OCI-LY3 (cell line): ENCODE measurements at regions not wholly inside any gene's neighbourhood (a gene's known extent, or its start where the extent isn't known, plus 50 kb on each side); places are given as distances from the start of the nearest gene placed in this dataset.

ENCODE experiments used
- H2AFZ ChIP-seq: fragments of 200-600, 300-600 bp; shearing (Covaris generic); 2 replicates; pipeline ENCODE4 v1.6.0; 2014; ENCODE audit warnings: antibody characterized with exemption, low read depth, low read length
- H3K27ac ChIP-seq: fragments of 200-600, 300-600 bp; sonication (generic); 2 replicates; pipeline ENCODE4 v1.5.1; 2014; ENCODE audit warnings: mild to moderate bottlenecking, low read length, moderate library complexity, mixed read lengths
- H3K27me3 ChIP-seq: fragments of 200-600, 300-600 bp; sonication (generic); 2 replicates; pipeline ENCODE4 v1.6.1; 2014; ENCODE audit warnings: low read depth, low read length, mixed read lengths
- H3K36me3 ChIP-seq: fragments of 200-600, 300-600 bp; sonication (generic); replicated peaks from 2 replicates; pipeline ENCODE3; 2014; ENCODE audit warnings: low read depth, low read length, mixed read lengths
- H3K4me1 ChIP-seq: fragments of 300-600, 200-600 bp; sonication (generic); 2 replicates; pipeline ENCODE4 v1.6.1; 2014; ENCODE audit warnings: low read length, mixed read lengths
- H3K4me2 ChIP-seq: fragments of 200-600, 300-600 bp; sonication (generic); 2 replicates; pipeline ENCODE4 v1.6.1; 2014; ENCODE audit warnings: low read length, mixed read lengths
- H3K4me3 ChIP-seq: fragments of 300-600, 200-600 bp; sonication (generic); 2 replicates; pipeline ENCODE4 v1.5.1; 2014; ENCODE audit warnings: antibody characterized with exemption, mild to moderate bottlenecking, low read length, moderate library complexity
- H3K79me2 ChIP-seq: fragments of 300-600, 200-600 bp; shearing (Covaris generic); 2 replicates; pipeline ENCODE4 v1.6.1; 2014; ENCODE audit warnings: mild to moderate bottlenecking, low read length, mixed read lengths
- H3K9ac ChIP-seq: fragments of 300-600, 200-600 bp; shearing (Covaris generic); 2 replicates; pipeline ENCODE4 v1.6.0; 2014; ENCODE audit warnings: mild to moderate bottlenecking, low read length, moderate library complexity
- H3K9me3 ChIP-seq: fragments of 200-600, 300-600 bp; shearing (Covaris generic); 2 replicates; pipeline ENCODE4 v1.6.1; 2014; ENCODE audit warnings: low read length, mixed read lengths; ENCODE audit not compliant: insufficient read depth
- H4K20me1 ChIP-seq: fragments of 200-600, 300-600 bp; sonication (generic); 2 replicates; pipeline ENCODE4 v1.6.1; 2016; ENCODE audit warnings: low read length, mixed read lengths; ENCODE audit not compliant: insufficient read depth
- EZH2phosphoT487 ChIP-seq: fragments of 200-600 bp; shearing (Covaris generic); IDR thresholded peaks from 2 replicates; pipeline ENCODE4 v1.6.1; 2018; ENCODE audit warnings: antibody characterized with exemption, mixed run types, low read depth
- TF ChIP-seq, protein P1 (sequence below): fragments of 200-600, 300-600 bp; sonication (generic); IDR thresholded peaks from 2 replicates; pipeline ENCODE4 v1.5.1; 2014; ENCODE audit warnings: antibody characterized with exemption, low read length, low read depth

DNA sequence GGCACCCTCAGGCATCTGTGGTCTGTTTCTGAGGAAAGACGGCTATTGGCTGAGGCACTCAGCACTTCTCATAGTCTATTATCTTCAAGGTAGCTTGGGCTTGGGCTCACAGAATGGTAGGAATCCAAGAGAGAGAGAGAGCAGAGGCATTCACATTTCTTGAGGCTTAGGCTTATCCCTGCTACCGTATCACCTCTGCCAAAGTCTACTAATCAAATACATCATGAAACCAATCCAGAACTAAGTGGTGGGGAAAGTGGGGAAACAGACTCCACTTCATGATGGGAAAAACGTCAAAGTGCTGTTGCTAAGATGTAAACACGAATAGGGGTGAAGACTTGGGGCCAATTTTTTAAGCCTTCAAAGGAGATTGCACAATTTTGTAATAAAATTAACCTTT, 271.1 kb upstream of the SEMA3D start:
- TF ChIP-seq, protein P1, sequence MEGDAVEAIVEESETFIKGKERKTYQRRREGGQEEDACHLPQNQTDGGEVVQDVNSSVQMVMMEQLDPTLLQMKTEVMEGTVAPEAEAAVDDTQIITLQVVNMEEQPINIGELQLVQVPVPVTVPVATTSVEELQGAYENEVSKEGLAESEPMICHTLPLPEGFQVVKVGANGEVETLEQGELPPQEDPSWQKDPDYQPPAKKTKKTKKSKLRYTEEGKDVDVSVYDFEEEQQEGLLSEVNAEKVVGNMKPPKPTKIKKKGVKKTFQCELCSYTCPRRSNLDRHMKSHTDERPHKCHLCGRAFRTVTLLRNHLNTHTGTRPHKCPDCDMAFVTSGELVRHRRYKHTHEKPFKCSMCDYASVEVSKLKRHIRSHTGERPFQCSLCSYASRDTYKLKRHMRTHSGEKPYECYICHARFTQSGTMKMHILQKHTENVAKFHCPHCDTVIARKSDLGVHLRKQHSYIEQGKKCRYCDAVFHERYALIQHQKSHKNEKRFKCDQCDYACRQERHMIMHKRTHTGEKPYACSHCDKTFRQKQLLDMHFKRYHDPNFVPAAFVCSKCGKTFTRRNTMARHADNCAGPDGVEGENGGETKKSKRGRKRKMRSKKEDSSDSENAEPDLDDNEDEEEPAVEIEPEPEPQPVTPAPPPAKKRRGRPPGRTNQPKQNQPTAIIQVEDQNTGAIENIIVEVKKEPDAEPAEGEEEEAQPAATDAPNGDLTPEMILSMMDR, result no peak
- TF ChIP-seq EZH2phosphoT487, result no peak

DNA sequence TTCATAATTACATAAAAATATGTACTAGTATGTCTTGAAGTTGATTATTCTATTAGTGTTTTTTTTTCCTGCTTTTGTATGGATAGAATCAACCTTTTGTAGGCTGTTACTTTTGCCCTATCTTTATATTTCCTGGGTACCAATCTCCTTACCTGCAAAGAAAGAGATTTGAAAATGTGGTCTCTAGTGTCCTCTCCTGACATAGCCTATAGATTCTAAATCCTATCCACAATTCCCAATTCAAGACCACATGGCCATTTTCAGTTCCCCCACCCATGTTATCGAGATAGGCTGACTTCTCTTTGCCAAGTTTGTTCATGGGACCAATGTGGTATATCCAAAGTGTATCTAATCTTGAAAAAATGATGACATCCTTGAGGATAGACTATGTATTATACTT, 269.4 kb upstream of the SEMA3D start:
- Histone ChIP-seq H3K36me3 (no peaks in the 10 kb centered on the region), H3K4me1 (no peaks in the 10 kb centered on the region), H3K79me2 (no peaks in the 10 kb centered on the region), H3K4me3 (no peak overlapping the region), H3K27me3 (no peaks in the 10 kb centered on the region), H3K9ac (no peak overlapping the region), H4K20me1 (no peaks in the 10 kb centered on the region), H3K4me2 (no peak overlapping the region), H3K27ac (no peak overlapping the region), H2AFZ (no peak overlapping the region), H3K9me3 (no peaks in the 10 kb centered on the region)
- TF ChIP-seq EZH2phosphoT487, result no peak
- TF ChIP-seq, protein P1, result peak; percentile 29

More for the DNA sequence above, 271.1 kb upstream of the SEMA3D start:
- Histone ChIP-seq H3K36me3 (no peaks in the 10 kb centered on the region), H3K4me1 (no peaks in the 10 kb centered on the region), H3K9ac (no peak overlapping the region), H3K9me3 (no peaks in the 10 kb centered on the region), H4K20me1 (no peaks in the 10 kb centered on the region), H2AFZ (no peak overlapping the region), H3K27me3 (no peaks in the 10 kb centered on the region), H3K79me2 (no peaks in the 10 kb centered on the region), H3K4me2 (no peak overlapping the region), H3K4me3 (no peak overlapping the region), H3K27ac (no peak overlapping the region)

DNA sequence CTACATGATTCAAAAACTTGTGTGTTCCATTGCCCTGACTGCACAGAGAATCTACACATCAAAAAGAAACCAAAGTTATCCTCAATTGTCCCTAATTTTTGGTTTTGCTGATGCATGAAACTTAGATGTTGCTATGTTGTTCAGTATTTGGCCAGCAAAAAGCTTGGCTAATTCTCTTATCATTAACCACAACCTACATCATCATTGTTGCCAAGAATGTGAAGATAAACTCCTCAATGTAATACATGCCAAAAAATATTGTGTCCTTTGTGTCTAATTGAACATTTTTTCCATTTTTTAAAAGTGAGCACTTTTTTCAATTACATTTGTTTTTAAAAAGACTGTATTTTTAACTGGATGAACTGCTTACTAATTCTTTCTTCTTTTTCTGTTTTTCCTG, 268.0 kb upstream of the SEMA3D start:
- no peak overlapping the region for H3K4me3 ChIP-seq
- H4K20me1 ChIP-seq, result no peaks in the 10 kb centered on the region
- TF ChIP-seq EZH2phosphoT487, result no peak
- TF ChIP-seq, protein P1, result no peak

DNA sequence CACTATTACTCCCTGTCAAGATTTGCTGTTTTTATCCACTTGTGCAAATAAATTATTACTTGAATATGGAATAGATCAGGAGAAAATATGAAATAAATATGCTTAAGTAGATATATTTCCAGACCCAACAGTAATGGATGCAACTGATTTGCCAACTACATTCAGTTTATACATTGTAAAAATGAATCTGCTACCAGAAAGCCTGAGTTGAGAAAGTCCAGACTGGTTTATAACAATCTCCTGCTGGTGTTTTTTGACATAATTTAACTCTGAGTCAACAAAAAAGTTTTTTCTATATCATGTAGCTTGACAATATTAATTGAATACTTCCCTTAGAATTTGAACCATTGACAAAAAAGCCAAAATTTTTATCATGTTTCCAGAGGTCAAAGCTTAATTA, 265.8 kb upstream of the SEMA3D start:
- Histone ChIP-seq H3K9ac (no peak overlapping the region), H3K79me2 (no peaks in the 10 kb centered on the region), H2AFZ (no peak overlapping the region), H3K27me3 (no peaks in the 10 kb centered on the region), H3K4me2 (no peak overlapping the region), H3K9me3 (no peaks in the 10 kb centered on the region), H3K36me3 (no peaks in the 10 kb centered on the region), H3K4me1 (no peaks in the 10 kb centered on the region), H3K27ac (no peak overlapping the region), H4K20me1 (no peaks in the 10 kb centered on the region), H3K4me3 (no peak overlapping the region)
- no peak for TF ChIP-seq EZH2phosphoT487
- TF ChIP-seq, protein P1, result no peak

More for the DNA sequence above, 268.0 kb upstream of the SEMA3D start:
- Histone ChIP-seq H3K9me3 (no peaks in the 10 kb centered on the region), H3K36me3 (no peaks in the 10 kb centered on the region), H3K9ac (no peak overlapping the region), H2AFZ (no peak overlapping the region), H3K27me3 (no peaks in the 10 kb centered on the region), H3K4me1 (no peaks in the 10 kb centered on the region), H3K27ac (no peak overlapping the region), H3K4me2 (no peak overlapping the region), H3K79me2 (no peaks in the 10 kb centered on the region)
